HEK293 (cell line): ENCODE measurements at regions not wholly inside any gene's neighbourhood (a gene's known extent, or its start where the extent isn't known, plus 50 kb on each side); places are given as distances from the start of the nearest gene placed in this dataset.

ENCODE experiments used
- CTCF ChIA-PET: fragments of 350-600 bp; formaldehyde crosslinking; extraction: SDS; loops from one replicate; lab custom pipeline; 2021; ENCODE audit warnings: antibody characterized with exemption; lab: Yijun Ruan, JAX
- POLR2A ChIA-PET: fragments of 300-600 bp; formaldehyde crosslinking; extraction: SDS; loops from one replicate; lab custom pipeline; 2020; ENCODE audit warnings: antibody characterized with exemption, inconsistent platforms; lab: Yijun Ruan, JAX
- H3K27ac ChIP-seq: fragments of 200-500 bp; sonication (Bioruptor generic); 2 replicates; pipeline ENCODE4 v1.5.1; 2014; ENCODE audit warnings: low read depth, low read length, control low read depth, inconsistent platforms; ENCODE audit errors: extremely low read depth
- H3K36me3 ChIP-seq, 2 experiments: fragments of 200-500 bp in 1 of 2; sonication (Bioruptor generic) in 1 of 2; 1 replicate in 1 of 2; 2 replicates in 1 of 2; pipeline ENCODE4 v1.5.1; 2014 to 2017; ENCODE audit warnings: inconsistent platforms in 2 of 2, low read length in 2 of 2; ENCODE audit not compliant: control insufficient read depth in 2 of 2, insufficient read depth in 1 of 2
- H3K4me1 ChIP-seq: fragments of 200-500 bp; sonication (Bioruptor generic); 2 replicates; pipeline ENCODE4 v1.5.1; 2014; ENCODE audit warnings: mild to moderate bottlenecking, low read length, inconsistent platforms; ENCODE audit not compliant: control insufficient read depth, insufficient read depth
- H3K4me3 ChIP-seq: 2 replicates; pipeline ENCODE4 v1.5.1; 2011; ENCODE audit warnings: low read depth, mild to moderate bottlenecking, control low read depth, low read length, moderate library complexity
- H3K9me3 ChIP-seq: fragments of 200-500 bp; sonication (Bioruptor generic); 2 replicates; pipeline ENCODE4 v1.5.1; 2014; ENCODE audit warnings: low read depth, low read length, inconsistent platforms; ENCODE audit not compliant: control insufficient read depth, insufficient read depth
- EGR2 ChIP-seq: fragments of 450-650 bp; formaldehyde crosslinking; IDR thresholded peaks from 2 replicates; pipeline ENCODE4 v1.5.1; 2016; ENCODE audit warnings: low read depth, missing biosample characterization, missing genetic modification characterization
- GLIS1 ChIP-seq: fragments of 450-650 bp; formaldehyde crosslinking; IDR thresholded peaks from 2 replicates; pipeline ENCODE4 v1.5.1; 2016; ENCODE audit warnings: missing biosample characterization, missing genetic modification characterization
- OSR2 ChIP-seq: fragments of 450-650 bp; formaldehyde crosslinking; IDR thresholded peaks from 2 replicates; pipeline ENCODE4 v1.5.1; 2016; ENCODE audit warnings: missing biosample characterization, missing genetic modification characterization
- SCRT1 ChIP-seq: fragments of 450-650 bp; formaldehyde crosslinking; IDR thresholded peaks from 2 replicates; pipeline ENCODE4 v1.5.1; 2016; ENCODE audit warnings: missing biosample characterization, missing genetic modification characterization, borderline replicate concordance
- ZFP69B ChIP-seq: fragments of 450-650 bp; formaldehyde crosslinking; IDR thresholded peaks from 2 replicates; pipeline ENCODE4 v1.5.1; 2016; ENCODE audit warnings: missing biosample characterization, missing genetic modification characterization
- ZNF148 ChIP-seq: fragments of 450-650 bp; formaldehyde crosslinking; IDR thresholded peaks from 2 replicates; pipeline ENCODE4 v1.5.0; 2017; ENCODE audit warnings: missing biosample characterization, missing genetic modification characterization, borderline replicate concordance
- ZNF16 ChIP-seq: fragments of 450-650 bp; formaldehyde crosslinking; IDR thresholded peaks from 2 replicates; pipeline ENCODE4 v1.5.1; 2016; ENCODE audit warnings: low read depth, missing biosample characterization, missing genetic modification characterization
- ZNF174 ChIP-seq: fragments of 450-650 bp; formaldehyde crosslinking; IDR thresholded peaks from 2 replicates; pipeline ENCODE4 v1.5.0; 2017; ENCODE audit warnings: missing biosample characterization, mild to moderate bottlenecking, missing genetic modification characterization
- ZNF184 ChIP-seq: fragments of 450-650 bp; IDR thresholded peaks from 2 replicates; pipeline ENCODE4 v1.5.1; 2018; ENCODE audit warnings: missing biosample characterization, mild to moderate bottlenecking, missing genetic modification characterization
- ZNF19 ChIP-seq: fragments of 450-650 bp; formaldehyde crosslinking; IDR thresholded peaks from 2 replicates; pipeline ENCODE4; 2016; ENCODE audit warnings: missing biosample characterization, missing genetic modification characterization, low read depth
- ZNF211 ChIP-seq: fragments of 450-650 bp; formaldehyde crosslinking; IDR thresholded peaks from 2 replicates; pipeline ENCODE4 v1.5.1; 2016; ENCODE audit warnings: low read depth, missing biosample characterization, missing genetic modification characterization
- ZNF223 ChIP-seq: fragments of 450-650 bp; formaldehyde crosslinking; IDR thresholded peaks from 2 replicates; pipeline ENCODE4 v1.5.1; 2016; ENCODE audit warnings: missing biosample characterization, missing genetic modification characterization
- ZNF280D ChIP-seq: fragments of 450-650 bp; formaldehyde crosslinking; IDR thresholded peaks from 2 replicates; pipeline ENCODE4 v1.5.1; 2016; ENCODE audit warnings: missing biosample characterization, missing genetic modification characterization
- ZNF292 ChIP-seq: fragments of 450-650 bp; formaldehyde crosslinking; IDR thresholded peaks from 2 replicates; pipeline ENCODE4 v1.5.1; 2016; ENCODE audit warnings: low read depth, missing biosample characterization, missing genetic modification characterization, borderline replicate concordance
- ZNF621 ChIP-seq: fragments of 450-650 bp; formaldehyde crosslinking; IDR thresholded peaks from 2 replicates; pipeline ENCODE4 v1.5.1; 2017; ENCODE audit warnings: missing biosample characterization, missing genetic modification characterization
- ZNF626 ChIP-seq: fragments of 450-650 bp; sonication (Bioruptor Pico); formaldehyde crosslinking; IDR thresholded peaks from 2 replicates; pipeline ENCODE4 v1.5.1; 2018; ENCODE audit warnings: missing biosample characterization, missing genetic modification characterization, inconsistent platforms
- ZNF701 ChIP-seq: fragments of 450-650 bp; formaldehyde crosslinking; IDR thresholded peaks from 2 replicates; pipeline ENCODE4 v1.5.1; 2016; ENCODE audit warnings: missing biosample characterization, missing genetic modification characterization
- ZNF830 ChIP-seq: fragments of 450-650 bp; IDR thresholded peaks from 2 replicates; pipeline ENCODE4 v1.5.0; 2018; ENCODE audit warnings: missing biosample characterization, missing genetic modification characterization, low read depth, mild to moderate bottlenecking, moderate library complexity
- TF ChIP-seq, protein P1 (sequence below): fragments of 450-650 bp; formaldehyde crosslinking; IDR thresholded peaks from 2 replicates; pipeline ENCODE4 v1.5.1; 2017; ENCODE audit warnings: missing biosample characterization, missing genetic modification characterization

DNA sequence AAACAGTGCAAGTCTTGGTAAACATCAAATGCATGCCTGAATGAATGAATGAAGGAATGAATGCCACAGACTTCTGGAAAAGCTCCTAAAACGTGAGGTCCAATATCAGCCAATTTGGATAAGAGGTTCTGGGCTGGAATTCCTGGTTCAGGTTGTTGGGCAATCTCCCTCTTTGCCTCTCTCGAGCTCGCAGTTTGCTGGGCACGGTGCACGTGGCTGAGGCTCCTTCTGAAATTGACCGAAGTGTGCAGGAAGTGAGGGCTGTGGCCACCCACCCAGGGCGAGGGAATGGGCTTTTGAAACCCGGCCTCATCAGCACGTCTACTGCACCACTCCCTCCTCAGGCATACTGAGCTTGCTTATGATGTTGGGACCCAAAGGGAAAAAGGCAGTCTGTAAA is 288.8 kb upstream of the HS6ST1 start (continued):
- TF ChIP-seq, protein P1, sequence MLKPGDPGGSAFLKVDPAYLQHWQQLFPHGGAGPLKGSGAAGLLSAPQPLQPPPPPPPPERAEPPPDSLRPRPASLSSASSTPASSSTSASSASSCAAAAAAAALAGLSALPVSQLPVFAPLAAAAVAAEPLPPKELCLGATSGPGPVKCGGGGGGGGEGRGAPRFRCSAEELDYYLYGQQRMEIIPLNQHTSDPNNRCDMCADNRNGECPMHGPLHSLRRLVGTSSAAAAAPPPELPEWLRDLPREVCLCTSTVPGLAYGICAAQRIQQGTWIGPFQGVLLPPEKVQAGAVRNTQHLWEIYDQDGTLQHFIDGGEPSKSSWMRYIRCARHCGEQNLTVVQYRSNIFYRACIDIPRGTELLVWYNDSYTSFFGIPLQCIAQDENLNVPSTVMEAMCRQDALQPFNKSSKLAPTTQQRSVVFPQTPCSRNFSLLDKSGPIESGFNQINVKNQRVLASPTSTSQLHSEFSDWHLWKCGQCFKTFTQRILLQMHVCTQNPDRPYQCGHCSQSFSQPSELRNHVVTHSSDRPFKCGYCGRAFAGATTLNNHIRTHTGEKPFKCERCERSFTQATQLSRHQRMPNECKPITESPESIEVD, result no peak
- TF ChIP-seq ZNF280D (tag by site-specific recombination), result no peak
- no peak for TF ChIP-seq SCRT1 (tag by site-specific recombination)
- no peak for TF ChIP-seq GLIS1 (tag by site-specific recombination)
- no peak for TF ChIP-seq ZNF16

DNA sequence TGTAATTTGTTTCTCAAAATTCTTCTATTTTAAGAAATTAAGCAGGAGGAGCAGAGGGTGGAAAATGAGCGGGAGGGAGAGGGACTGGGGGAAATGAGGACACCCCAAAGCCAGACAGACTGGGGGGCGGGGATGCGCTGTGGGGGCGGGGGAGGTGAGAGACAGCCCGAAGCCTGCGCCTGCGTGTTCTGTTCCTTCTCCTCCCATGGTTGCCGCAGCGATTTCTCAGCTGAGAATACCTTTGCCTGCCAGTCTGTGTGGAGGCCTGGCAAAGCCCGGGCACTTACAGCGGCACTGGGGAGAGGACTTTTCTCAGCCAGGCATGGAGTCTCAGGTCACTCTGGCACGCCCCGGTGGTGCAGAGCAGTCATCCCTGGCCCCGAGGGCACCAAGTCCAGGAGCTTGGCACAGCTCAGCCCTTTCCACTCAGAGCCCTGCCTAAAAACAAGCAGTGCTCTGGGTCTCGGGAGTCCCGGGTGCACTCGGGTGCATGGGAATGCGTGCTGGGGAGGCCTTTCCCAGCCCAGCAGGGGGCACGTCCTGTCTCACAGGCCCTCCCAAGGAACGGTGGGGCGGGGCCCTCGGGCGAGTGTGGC is 289.3 kb upstream of the HS6ST1 start:
- CTCF ChIA-PET, result no interaction called here
- no peak overlapping the region for H3K27ac ChIP-seq
- H3K4me1 ChIP-seq, result no peaks in the 10 kb centered on the region
- POLR2A ChIA-PET, result no interaction called here
- H3K36me3 ChIP-seq, result no peaks in the 10 kb centered on the region
- TF ChIP-seq ZNF621 (tag by site-specific recombination) (no peak), ZNF148 (no peak), EGR2 (tag by site-specific recombination) (no peak), ZNF830 (tag by site-specific recombination) (no peak), ZNF223 (no peak), ZNF292 (tag by site-specific recombination) (no peak), ZNF184 (tag by site-specific recombination) (no peak), ZNF626 (tag by site-specific recombination) (no peak), ZNF174 (tag by site-specific recombination) (no peak), ZNF19 (tag by site-specific recombination) (no peak), ZNF211 (tag by site-specific recombination) (no peak), ZFP69B (tag by site-specific recombination) (no peak), ZNF701 (tag by site-specific recombination) (no peak), OSR2 (tag by site-specific recombination) (no peak)
- TF ChIP-seq, all 188 proteins: peak for 0
- H3K9me3 ChIP-seq, result no peaks in the 10 kb centered on the region
- H3K4me3 ChIP-seq, result no peak overlapping the region
